ENCODE measurements at regions not wholly inside any gene's neighbourhood (a gene's known extent, or its start where the extent isn't known, plus 50 kb on each side); places are given as distances from the start of the nearest gene placed in this dataset.
"Not testable (repeated sequence)": the region's sequence is repeated elsewhere in the genome, so short reads cannot be mapped to it uniquely, and the experiment has no call there.

- no peak for DNase-seq
- ATAC-seq = no peak
Observed at GRCh38 chr10:78342827-78343653, 309.4 kb downstream of the RPS24 start.

- DNase-seq, ATAC-seq: not testable (repeated sequence)
Observed at GRCh38 chr10:78344257-78344656, 310.6 kb downstream of the RPS24 start.

GRCh38 chr10:78345515-78345914 lies 311.9 kb downstream of the RPS24 start:
- not testable (repeated sequence) for ATAC-seq, DNase-seq

GRCh38 chr10:78346721-78347120 lies 313.1 kb downstream of the RPS24 start:
- DNase-seq = no peak
- ATAC-seq = no peak

GRCh38 chr10:78348411-78349164 lies 314.9 kb downstream of the RPS24 start:
- ATAC-seq (no peak), DNase-seq (no peak)

GRCh38 chr10:78349165-78349516 lies 315.5 kb downstream of the RPS24 start:
- DNase-seq (no peak), ATAC-seq (no peak)

- DNase-seq = no peak
- no peak for ATAC-seq
Observed at GRCh38 chr10:78349911-78350663, 316.4 kb downstream of the RPS24 start.

- no peak for DNase-seq
- no peak for ATAC-seq
Observed at GRCh38 chr10:78351283-78351682, 317.6 kb downstream of the RPS24 start.

GRCh38 chr10:78351809-78352208 lies 318.1 kb downstream of the RPS24 start:
- ATAC-seq (no peak), DNase-seq (no peak)

- no peak for DNase-seq
- no peak for ATAC-seq
Observed at GRCh38 chr10:78353636-78354035, 320.0 kb downstream of the RPS24 start.

GRCh38 chr10:78354101-78354500 lies 320.4 kb downstream of the RPS24 start:
- ATAC-seq = no peak

GRCh38 chr10:78356291-78356900 lies 322.7 kb downstream of the RPS24 start:
- DNase-seq = no peak

More at GRCh38 chr10:78354101-78354500, 320.4 kb downstream of the RPS24 start:
- DNase-seq = no peak

GRCh38 chr10:78357141-78358063 lies 323.7 kb downstream of the RPS24 start:
- no peak for DNase-seq
- ATAC-seq = no peak

More at GRCh38 chr10:78356291-78356900, 322.7 kb downstream of the RPS24 start:
- ATAC-seq = no peak

GRCh38 chr10:78358351-78358750 lies 324.7 kb downstream of the RPS24 start:
- DNase-seq (no peak), ATAC-seq (no peak)

- no peak for ATAC-seq
Observed at GRCh38 chr10:78358982-78359381, 325.3 kb downstream of the RPS24 start.

GRCh38 chr10:78359640-78360091 lies 326.0 kb downstream of the RPS24 start:
- ATAC-seq (no peak), DNase-seq (no peak)

More at GRCh38 chr10:78358982-78359381, 325.3 kb downstream of the RPS24 start:
- no peak for DNase-seq

- DNase-seq = no peak
- no peak for ATAC-seq
Observed at GRCh38 chr10:78360284-78360683, 326.6 kb downstream of the RPS24 start.

- DNase-seq (no peak), ATAC-seq (peak; percentile 34)
Observed at GRCh38 chr10:78361031-78361430, 327.4 kb downstream of the RPS24 start.

GRCh38 chr10:78362406-78363022 lies 328.9 kb downstream of the RPS24 start:
- DNase-seq (peak; percentile 8), ATAC-seq (no peak)

GRCh38 chr10:78363190-78363589 lies 329.5 kb downstream of the RPS24 start:
- no peak for DNase-seq
- no peak for ATAC-seq
